Activated T-cell treated with anti-CD3 and anti-CD28 coated beads for 24 hours (primary cell): ENCODE measurements at regions not wholly inside any gene's neighbourhood (a gene's known extent, or its start where the extent isn't known, plus 50 kb on each side); places are given as distances from the start of the nearest gene placed in this dataset.
"Not testable (repeated sequence)": the region's sequence is repeated elsewhere in the genome, so short reads cannot be mapped to it uniquely, and the experiment has no call there.

ENCODE experiments used
- DNase-seq: peaks from one replicate; pipeline ENCODE4 v3.0.0-alpha.2; 2020; ENCODE audit warnings: low read depth

DNA sequence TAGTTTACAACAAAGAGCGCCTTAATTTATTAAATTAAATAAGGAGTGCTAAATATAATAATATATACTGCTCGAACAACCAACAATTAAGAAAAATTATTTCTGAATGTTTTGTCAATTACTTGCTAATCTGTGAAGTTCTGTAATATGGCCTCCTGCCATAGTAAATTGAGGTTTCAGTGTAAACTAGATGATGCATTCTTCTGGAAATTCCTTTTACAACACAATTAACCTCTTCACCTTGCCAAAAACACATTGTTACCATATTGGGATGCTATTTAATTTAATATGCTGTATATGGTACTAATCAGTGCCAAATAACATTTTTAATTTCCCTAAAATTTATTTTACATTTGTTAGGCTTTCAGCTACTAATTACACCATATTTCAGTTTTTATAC, 808.4 kb upstream of the CITED2 start:
- no peak for DNase-seq

DNA sequence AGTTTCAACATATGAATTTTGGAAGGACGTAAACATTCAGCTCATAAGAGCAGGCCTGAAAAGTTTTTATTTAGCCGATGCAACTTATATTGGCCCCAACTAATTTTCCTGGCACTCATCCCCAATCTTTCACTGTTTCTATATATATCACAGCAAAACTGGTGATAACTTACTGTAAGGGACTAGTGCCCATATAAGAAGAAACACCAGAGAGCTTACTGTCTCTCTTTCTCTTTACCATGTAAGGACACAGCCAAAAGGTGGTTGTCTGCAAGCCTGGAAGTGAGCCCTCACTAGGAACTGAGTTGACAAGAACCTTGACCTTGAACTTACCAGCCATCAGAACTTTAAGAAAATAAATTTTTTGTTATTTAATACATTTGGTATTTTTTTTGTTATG, 807.4 kb upstream of the CITED2 start:
- no peak for DNase-seq

DNA sequence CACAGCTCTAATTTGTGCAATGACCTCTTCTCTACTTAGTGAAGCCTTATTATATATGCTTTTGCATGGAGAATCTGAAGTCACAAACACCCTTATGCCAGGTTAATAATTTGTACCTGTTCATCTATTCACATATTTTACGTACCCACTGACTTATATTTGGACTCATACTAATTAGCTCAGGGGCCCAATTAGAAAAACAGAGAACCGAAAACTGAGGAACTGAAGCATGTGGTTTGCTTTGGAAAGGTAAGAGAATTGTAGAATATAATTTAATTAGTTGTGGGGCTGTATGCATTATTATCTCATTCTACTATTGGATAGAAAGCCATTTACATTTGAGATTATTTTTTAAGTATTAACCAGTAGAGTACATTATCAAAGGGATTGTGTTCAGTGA, 805.9 kb upstream of the CITED2 start:
- DNase-seq = no peak

DNA sequence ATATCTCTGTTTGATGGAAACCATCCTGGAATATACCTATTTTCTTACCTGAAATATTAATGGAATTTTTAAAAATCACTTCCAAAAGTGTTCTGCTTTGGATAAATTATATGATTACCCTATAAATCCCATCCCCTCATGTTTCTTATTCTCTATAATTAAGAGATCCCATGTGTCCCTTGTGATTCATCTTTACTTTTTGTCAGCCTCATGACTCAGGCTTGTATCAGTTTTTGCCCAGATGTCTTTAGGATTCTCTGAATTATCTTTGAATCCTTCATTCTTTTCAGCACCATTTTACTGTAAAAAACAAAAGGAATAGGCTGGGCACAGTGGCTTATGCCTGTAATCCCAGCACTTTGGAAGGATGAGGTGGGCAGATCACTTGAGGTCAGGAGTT, 804.5 kb upstream of the CITED2 start:
- no peak for DNase-seq

- no peak for DNase-seq
Measured at GRCh38 chr6:140178520-140178919, 804.1 kb upstream of the CITED2 start.

DNA sequence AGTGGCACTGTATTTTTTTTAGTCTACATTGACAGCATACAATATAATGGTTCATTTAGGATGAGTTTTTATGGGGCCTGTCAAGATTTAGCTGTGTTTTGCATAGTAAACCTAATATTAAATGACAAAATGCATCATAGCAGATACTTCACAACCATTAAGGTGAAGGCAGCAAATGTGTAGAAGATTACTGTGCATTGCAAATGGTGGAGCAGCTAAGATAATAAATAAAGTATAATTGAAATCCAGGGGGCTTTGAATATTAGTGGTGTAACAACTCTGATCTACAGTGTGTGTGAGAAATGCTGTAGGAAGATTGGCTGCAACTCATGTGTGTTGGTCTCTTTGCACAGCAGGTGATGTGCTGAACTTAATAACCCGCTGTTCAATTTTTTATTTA, 801.9 kb upstream of the CITED2 start:
- DNase-seq = no peak

DNA sequence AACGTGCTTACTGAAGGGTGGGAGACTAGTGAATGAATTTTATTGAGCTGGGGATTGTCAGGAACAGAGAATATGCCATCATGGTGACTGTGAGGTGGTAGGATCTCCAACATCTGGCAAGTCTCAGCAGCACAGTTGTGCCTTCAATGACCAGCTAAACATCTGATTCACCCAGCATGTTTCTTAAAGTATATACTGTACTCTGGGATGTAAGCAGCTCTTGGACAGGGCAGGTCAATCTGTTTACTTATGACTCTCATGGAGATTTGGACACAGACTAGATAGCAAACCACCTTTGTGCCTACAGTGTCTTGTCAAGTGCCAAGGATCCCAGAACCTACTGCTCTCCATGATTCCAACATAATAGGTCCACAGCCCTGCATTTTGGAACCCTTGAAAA, 801.0 kb upstream of the CITED2 start:
- no peak for DNase-seq

DNA sequence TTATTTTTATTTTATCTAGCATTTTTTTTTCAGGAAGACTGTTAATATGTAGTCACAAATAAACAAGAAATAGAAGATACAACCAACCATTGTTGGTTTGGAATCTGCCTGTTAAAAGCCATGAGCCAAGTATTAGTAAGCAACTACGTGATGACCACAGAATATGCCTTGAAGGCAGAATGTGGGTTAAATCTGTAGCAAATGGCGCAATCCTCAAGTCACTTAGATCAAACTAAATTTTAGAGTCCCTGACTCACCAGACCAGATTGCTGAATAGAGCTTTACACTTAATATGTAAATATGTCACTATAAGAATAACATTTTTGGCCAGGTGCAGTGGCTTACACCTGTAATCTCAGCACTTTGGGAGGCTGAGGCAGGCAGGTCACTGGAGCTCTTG, 800.1 kb upstream of the CITED2 start:
- no peak for DNase-seq

GRCh38 chr6:140168365-140168764, 793.9 kb upstream of the CITED2 start:
- no peak for DNase-seq

GRCh38 chr6:140160909-140161308, 786.5 kb upstream of the CITED2 start:
- no peak for DNase-seq

GRCh38 chr6:140160494-140160893, 786.0 kb upstream of the CITED2 start:
- no peak for DNase-seq

DNA sequence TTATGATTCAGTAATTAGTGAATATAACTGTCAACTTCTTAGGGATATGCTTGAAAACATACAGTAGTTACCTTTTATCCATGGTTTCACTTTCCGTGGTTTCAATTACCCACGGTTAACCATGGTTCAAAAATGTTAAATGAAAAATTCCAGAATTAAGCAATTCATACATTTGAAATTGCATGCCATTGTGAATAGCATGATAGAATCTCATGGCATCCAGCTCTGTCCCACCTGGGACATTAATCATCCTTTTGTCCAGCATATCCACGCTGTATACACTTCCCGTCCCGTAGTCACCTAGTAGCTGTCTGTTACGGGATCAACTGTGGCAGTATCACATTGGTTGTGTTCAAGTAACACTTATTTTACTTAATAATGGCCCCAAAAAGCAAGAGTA, 781.7 kb upstream of the CITED2 start:
- DNase-seq = no peak

DNA sequence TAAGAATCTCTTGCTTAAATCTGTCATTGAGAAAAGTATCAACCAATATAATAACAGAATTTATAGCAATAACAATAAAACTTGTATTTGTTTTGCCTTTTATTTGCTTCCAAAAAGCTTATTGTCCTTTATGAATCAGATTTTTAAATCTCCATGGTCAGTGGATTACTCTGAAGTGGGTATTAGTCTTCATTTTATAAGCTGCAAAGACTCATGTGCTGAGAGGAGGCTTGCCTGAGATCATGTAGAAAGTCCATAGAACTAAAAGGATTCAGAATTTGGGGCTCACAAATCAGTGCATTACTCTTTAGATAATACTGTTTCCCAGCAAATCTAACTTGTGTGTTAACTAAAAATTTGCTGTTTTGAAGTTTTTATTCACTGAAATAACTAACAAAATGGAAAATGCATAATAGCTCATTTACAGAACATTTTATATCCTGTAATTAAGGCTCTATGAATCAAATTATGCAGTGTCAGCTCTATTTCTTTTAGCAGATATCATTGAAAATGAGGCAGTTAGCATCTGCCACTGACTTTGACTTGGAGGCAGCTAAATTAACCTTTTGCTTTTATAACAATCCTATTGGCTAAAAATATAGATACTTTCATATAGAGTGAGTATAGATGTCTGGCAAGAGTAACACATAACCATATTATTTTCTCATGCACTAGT, 781.1 kb upstream of the CITED2 start:
- no peak for DNase-seq

GRCh38 chr6:140153703-140154102, 779.3 kb upstream of the CITED2 start:
- no peak for DNase-seq

- not testable (repeated sequence) for DNase-seq
Measured at GRCh38 chr6:140147825-140148814, 773.7 kb upstream of the CITED2 start.

- DNase-seq = no peak
Measured at GRCh38 chr6:140140891-140141290, 766.4 kb upstream of the CITED2 start.

- DNase-seq = no peak
Measured at GRCh38 chr6:140138311-140139010, 764.0 kb upstream of the CITED2 start.

DNA sequence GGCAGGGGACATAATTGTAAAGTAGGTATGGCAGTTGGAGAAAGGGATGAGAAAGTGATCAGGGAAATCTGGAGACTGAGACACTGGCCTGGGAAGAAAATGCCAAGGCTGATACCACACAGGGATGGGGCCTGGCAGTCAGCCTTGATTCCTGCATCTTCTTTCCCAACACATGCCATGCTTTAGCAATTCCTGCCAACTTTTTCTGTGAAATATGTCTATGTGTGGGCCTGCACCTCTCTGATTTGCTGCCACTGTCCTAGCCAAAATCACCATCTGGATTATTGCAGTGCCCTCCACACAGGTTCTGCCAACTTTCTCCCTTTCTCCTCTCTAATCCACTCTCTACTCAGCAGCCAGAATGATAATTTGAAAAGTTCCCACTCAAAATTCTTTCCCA, 759.8 kb upstream of the CITED2 start:
- no peak for DNase-seq

DNA sequence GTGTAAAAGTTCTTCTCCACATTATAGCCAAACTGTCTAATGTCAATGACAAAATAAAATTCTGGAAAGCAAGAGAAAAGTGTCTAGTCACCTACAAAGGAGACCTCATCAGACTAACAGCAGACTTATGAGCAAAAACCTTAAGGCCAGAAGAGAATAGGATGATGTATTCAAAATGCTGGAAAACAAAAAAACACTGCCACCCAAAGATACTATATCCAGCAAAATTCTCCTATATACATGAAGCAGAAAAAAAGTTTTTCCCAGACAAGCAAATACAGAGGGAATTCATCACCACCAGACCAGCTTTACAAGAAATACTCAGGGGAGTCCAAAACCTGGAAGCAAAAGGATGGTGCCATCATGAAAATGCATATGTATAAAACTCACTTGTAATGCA, 755.6 kb upstream of the CITED2 start:
- DNase-seq = no peak

DNA sequence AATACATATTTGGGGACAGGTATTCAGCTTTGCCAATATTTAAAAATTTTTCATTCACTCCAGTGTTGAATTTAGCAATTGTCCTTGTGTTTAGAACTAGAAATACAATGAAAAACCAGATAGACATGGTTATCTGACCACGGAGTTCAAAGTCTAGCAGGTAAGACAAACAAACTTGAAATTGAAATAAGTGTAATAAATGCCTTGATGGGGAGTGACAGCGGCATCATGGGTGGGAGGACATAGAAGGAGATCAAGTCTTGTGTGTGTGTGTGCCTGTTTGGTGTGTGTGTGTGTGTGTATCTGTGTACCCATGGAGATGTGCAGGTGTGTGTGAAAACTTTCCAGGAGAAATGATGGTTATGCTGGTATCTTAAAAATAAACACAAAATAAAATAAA, 750.0 kb upstream of the CITED2 start:
- no peak for DNase-seq

DNA sequence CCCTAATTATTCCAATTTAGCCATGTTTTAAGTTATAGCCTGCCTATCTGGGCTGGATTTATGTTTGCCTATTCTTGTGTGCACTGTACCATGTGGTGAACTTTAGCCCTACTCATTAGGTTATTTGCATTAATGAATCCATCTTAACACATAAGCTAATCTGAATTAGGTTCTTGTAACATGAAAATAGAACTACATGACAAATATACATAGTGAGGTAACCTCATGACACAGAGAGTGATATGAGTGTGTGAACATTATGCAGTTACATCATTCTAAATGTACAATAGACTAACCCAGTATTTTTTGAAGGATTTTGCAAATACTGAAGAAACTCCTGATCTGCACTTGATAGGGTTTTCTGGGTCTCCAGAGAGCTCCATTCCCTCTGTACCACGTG, 733.7 kb upstream of the CITED2 start:
- DNase-seq = no peak

DNA sequence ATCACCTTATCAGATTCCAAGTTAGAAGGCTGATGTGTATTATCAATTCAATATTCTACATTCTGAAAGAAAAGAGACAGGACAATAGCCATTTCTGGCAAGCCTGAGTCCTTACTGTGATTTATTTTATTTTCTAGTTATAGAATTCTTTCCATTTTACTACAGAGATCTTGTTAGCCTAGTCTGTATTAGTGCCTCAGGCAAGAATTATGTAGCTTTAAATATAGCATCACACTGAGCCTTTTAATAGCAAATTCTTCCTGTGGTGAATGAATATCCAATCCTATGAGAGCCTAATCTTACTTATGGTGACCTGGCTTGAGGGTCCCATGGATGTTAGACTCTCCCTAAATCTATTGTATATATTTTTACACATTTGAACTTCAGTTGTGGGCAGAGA, 732.8 kb upstream of the CITED2 start:
- no peak for DNase-seq

- DNase-seq = no peak
Measured at GRCh38 chr6:140105857-140106256, 731.4 kb upstream of the CITED2 start.
